Right lobe of liver (tissue), 4 donors: ENCODE measurements at regions not wholly inside any gene's neighbourhood (a gene's known extent, or its start where the extent isn't known, plus 50 kb on each side); places are given as distances from the start of the nearest gene placed in this dataset.

ENCODE experiments used
- POLR2A ChIP-seq: fragments of 450-650 bp; IDR thresholded peaks from one replicate; pipeline ENCODE4 v1.6.1; 2017; ENCODE audit warnings: antibody characterized with exemption, mild to moderate bottlenecking
- TF ChIP-seq, protein P1 (sequence below), 4 donors: fragments of 200-600 bp in 3 of 4; fragments of 450-650 bp in 1 of 4; IDR thresholded peaks; one replicate each; pipeline versions ENCODE4 v1.5.1 to v1.8.0; 2016 to 2022; ENCODE audit warnings: antibody characterized with exemption in 4 of 4, mild to moderate bottlenecking in 2 of 4
- donor health status: DM: no; HTN: no; CAD: no.
- donor health status: DM: no; HTN: no; CAD: no.
- donor health status: DM: no; HTN: yes; CAD: no.

DNA sequence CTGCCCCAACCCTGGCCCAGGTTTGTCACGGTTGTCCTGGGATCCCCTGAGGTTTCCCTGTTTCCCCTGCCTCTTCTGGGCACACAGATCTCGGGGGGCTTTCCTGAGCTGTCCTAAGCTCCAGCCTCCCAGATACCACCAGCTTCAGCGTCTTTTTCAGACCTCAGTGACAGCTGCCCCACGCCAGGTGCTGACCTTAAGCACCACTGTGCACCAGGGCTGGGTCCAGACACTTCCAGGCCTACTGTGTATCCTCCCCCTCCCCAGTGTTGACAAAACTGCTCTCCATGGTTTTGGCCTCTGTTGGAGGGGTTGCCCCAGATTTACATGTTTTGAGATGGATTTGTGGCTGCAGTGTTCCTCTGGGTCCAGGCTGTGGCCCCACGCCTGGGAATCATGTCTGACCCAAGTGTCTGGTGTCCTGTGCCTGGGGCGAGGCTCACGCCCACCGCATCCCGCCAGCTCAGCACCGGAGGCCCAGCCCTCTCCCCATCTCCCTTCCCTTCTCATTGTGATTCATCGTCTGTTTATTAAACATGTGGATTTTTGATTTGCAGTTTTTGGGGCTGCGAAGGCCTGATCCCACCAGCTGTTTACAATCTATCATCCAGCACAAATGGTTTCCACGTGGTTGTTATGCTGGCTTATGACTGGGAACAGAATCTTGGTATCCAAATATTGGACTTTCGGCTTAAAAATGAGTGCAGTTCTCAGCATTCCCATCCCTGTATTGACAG is 82.1 kb downstream of the METRNL start:
- TF ChIP-seq, protein P1, sequence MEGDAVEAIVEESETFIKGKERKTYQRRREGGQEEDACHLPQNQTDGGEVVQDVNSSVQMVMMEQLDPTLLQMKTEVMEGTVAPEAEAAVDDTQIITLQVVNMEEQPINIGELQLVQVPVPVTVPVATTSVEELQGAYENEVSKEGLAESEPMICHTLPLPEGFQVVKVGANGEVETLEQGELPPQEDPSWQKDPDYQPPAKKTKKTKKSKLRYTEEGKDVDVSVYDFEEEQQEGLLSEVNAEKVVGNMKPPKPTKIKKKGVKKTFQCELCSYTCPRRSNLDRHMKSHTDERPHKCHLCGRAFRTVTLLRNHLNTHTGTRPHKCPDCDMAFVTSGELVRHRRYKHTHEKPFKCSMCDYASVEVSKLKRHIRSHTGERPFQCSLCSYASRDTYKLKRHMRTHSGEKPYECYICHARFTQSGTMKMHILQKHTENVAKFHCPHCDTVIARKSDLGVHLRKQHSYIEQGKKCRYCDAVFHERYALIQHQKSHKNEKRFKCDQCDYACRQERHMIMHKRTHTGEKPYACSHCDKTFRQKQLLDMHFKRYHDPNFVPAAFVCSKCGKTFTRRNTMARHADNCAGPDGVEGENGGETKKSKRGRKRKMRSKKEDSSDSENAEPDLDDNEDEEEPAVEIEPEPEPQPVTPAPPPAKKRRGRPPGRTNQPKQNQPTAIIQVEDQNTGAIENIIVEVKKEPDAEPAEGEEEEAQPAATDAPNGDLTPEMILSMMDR (IDR thresholded peaks at IDR 0.05): no peak
- no peak for TF ChIP-seq POLR2A
